Smooth muscle cell (in vitro differentiated cells): ENCODE measurements at regions not wholly inside any gene's neighbourhood (a gene's known extent, or its start where the extent isn't known, plus 50 kb on each side); places are given as distances from the start of the nearest gene placed in this dataset.

Experiments
- DNase-seq: peaks from one replicate; lab custom pipeline; 2025; ENCODE audit not compliant: unreplicated experiment; lab: John Stamatoyannopoulos, UW
- H2AFZ ChIP-seq: fragments of 200-600 bp; sonication (generic); 2 replicates; pipeline ENCODE4 v1.6.0; 2016; ENCODE audit warnings: antibody characterized with exemption, low read depth, mild to moderate bottlenecking
- H3F3A ChIP-seq: fragments of 200-600 bp; sonication (generic); 2 replicates; pipeline ENCODE4 v1.6.0; 2017; ENCODE audit warnings: antibody characterized with exemption, low read depth
- H3K27ac ChIP-seq: fragments of 200-600 bp; sonication (generic); 2 replicates; pipeline ENCODE4 v1.5.1; 2016; ENCODE audit warnings: low read depth, mild to moderate bottlenecking
- H3K27me3 ChIP-seq: fragments of 200-600 bp; sonication (generic); 2 replicates; pipeline ENCODE4 v1.6.1; 2016; ENCODE audit warnings: low read depth, mild to moderate bottlenecking
- H3K36me3 ChIP-seq: fragments of 200-600 bp; sonication (generic); 2 replicates; pipeline ENCODE4 v1.5.1; 2016; ENCODE audit warnings: low read depth
- H3K4me1 ChIP-seq: fragments of 200-600 bp; sonication (generic); 2 replicates; pipeline ENCODE4 v1.5.1; 2016; ENCODE audit warnings: low read depth
- H3K4me2 ChIP-seq: fragments of 200-600 bp; sonication (generic); 2 replicates; pipeline ENCODE4 v1.6.0; 2016; ENCODE audit warnings: mild to moderate bottlenecking
- H3K4me3 ChIP-seq: fragments of 200-600 bp; sonication (generic); 2 replicates; pipeline ENCODE4 v1.5.1; 2016; ENCODE audit warnings: mild to moderate bottlenecking
- H3K79me2 ChIP-seq: fragments of 200-600 bp; sonication (generic); 2 replicates; pipeline ENCODE4 v1.6.0; 2016; ENCODE audit warnings: low read depth, mild to moderate bottlenecking
- H3K9ac ChIP-seq: fragments of 200-600 bp; sonication (generic); 2 replicates; pipeline ENCODE4 v1.6.0; 2016; ENCODE audit warnings: low read depth
- H3K9me3 ChIP-seq: fragments of 200-600 bp; sonication (generic); replicated peaks from 2 replicates; pipeline ENCODE4 v1.5.1; 2016; ENCODE audit warnings: low read depth
- H4K20me1 ChIP-seq: fragments of 200-600 bp; sonication (generic); 2 replicates; pipeline ENCODE4 v1.6.0; 2016; ENCODE audit warnings: low read depth
- CTCF ChIP-seq: fragments of 200-600 bp; sonication (generic); IDR thresholded peaks from 2 replicates; pipeline ENCODE4 v1.5.1; 2017; ENCODE audit warnings: borderline replicate concordance, mild to moderate bottlenecking, antibody characterized with exemption; ENCODE audit not compliant: insufficient read depth, poor library complexity, severe bottlenecking
- WGBS: methylation state at CpG from one replicate; pipeline ENCODE4 v1.1.7; 2016; ENCODE audit warnings: low lambda C conversion rate; 5-methylcytosine and 5-hydroxymethylcytosine counted together

- H3K79me2 ChIP-seq: no peaks in the 10 kb centered on the region
- H3K9me3 ChIP-seq: no peaks in the 10 kb centered on the region
- H3K36me3 ChIP-seq: no peaks in the 10 kb centered on the region
- peaks cover 3% of the 10 kb centered on the region for H3K4me1 ChIP-seq
- TF ChIP-seq CTCF: no peak
- H3K9ac ChIP-seq: no peak overlapping the region
- H3K27me3 ChIP-seq: no peaks in the 10 kb centered on the region
- no peak overlapping the region for H3K4me3 ChIP-seq
- H4K20me1 ChIP-seq: no peaks in the 10 kb centered on the region
- WGBS: 95% methylated on average over 2 of the region's 2 CpGs
- no peak overlapping the region for H2AFZ ChIP-seq
- no peak overlapping the region for H3K27ac ChIP-seq
- H3K4me2 ChIP-seq: no peak overlapping the region
- H3F3A ChIP-seq: no peaks in the 10 kb centered on the region
- DNase-seq: no peak
Observed at GRCh38 chr5:68373050-68373449, 157.5 kb downstream of the PIK3R1 start.

GRCh38 chr5:68374796-68375518 lies 159.4 kb downstream of the PIK3R1 start:
- TF ChIP-seq CTCF: no peak
- WGBS: 83% methylated on average over 1 of the region's 1 CpG
- Histone ChIP-seq H3K9ac (no peak overlapping the region), H3F3A (no peaks in the 10 kb centered on the region), H2AFZ (no peak overlapping the region), H3K27ac (no peak overlapping the region), H3K79me2 (no peaks in the 10 kb centered on the region), H3K4me2 (no peak overlapping the region), H3K4me1 (no peaks in the 10 kb centered on the region), H3K27me3 (no peaks in the 10 kb centered on the region), H3K9me3 (no peaks in the 10 kb centered on the region), H3K36me3 (no peaks in the 10 kb centered on the region), H4K20me1 (no peaks in the 10 kb centered on the region), H3K4me3 (no peak overlapping the region)
- DNase-seq: no peak

- H3K4me2 ChIP-seq: no peak overlapping the region
Observed at GRCh38 chr5:68375540-68375939, 160.0 kb downstream of the PIK3R1 start.

More at GRCh38 chr5:68375540-68375939, 160.0 kb downstream of the PIK3R1 start:
- Histone ChIP-seq H3K36me3 (no peaks in the 10 kb centered on the region), H2AFZ (no peak overlapping the region), H3F3A (no peaks in the 10 kb centered on the region), H3K9me3 (no peaks in the 10 kb centered on the region), H3K4me1 (no peaks in the 10 kb centered on the region), H3K79me2 (no peaks in the 10 kb centered on the region), H3K27me3 (no peaks in the 10 kb centered on the region), H3K9ac (no peak overlapping the region), H3K4me3 (no peak overlapping the region), H4K20me1 (no peaks in the 10 kb centered on the region), H3K27ac (no peak overlapping the region)
- 94% methylated on average over 3 of the region's 3 CpGs for WGBS
- no peak for DNase-seq
- TF ChIP-seq CTCF: no peak
